ENCODE measurements at regions not wholly inside any gene's neighbourhood (a gene's known extent, or its start where the extent isn't known, plus 50 kb on each side); places are given as distances from the start of the nearest gene placed in this dataset.

GRCh38 chr4:127155555-127155954 is 477.2 kb upstream of the INTU start:
- no peak overlapping the region for H3K27ac ChIP-seq
- WGBS, 3 donors: 78 to 92% (median 89%) methylated on average over 1 of the region's 1 CpG
- H3K36me3 ChIP-seq: no peaks in the 10 kb centered on the region
- no peak for TF ChIP-seq POLR2A (IDR thresholded peaks at IDR 0.05)
- TF ChIP-seq EP300 (IDR thresholded peaks at IDR 0.05): no peak
- no peak for TF ChIP-seq CTCF (IDR thresholded peaks at IDR 0.05)
- H3K9me3 ChIP-seq: no peaks in the 10 kb centered on the region
- DNase-seq: no peak
- intact Hi-C loops (cut with DNase I): no loop called here
- H3K4me3 ChIP-seq: no peak overlapping the region
- H3K27me3 ChIP-seq: no peaks in the 10 kb centered on the region
- no peaks in the 10 kb centered on the region for H3K4me1 ChIP-seq (ENCODE audit: insufficient read depth)

GRCh38 chr4:127162741-127163140 is 470.0 kb upstream of the INTU start:
- 87 to 89% (median 88%) methylated on average over 3 of the region's 3 CpGs for WGBS, 3 donors
- no peaks in the 10 kb centered on the region for H3K9me3 ChIP-seq
- H3K36me3 ChIP-seq: no peaks in the 10 kb centered on the region
- no peak overlapping the region for H3K4me3 ChIP-seq
- no peak overlapping the region for H3K27ac ChIP-seq
- H3K27me3 ChIP-seq: no peaks in the 10 kb centered on the region
- TF ChIP-seq POLR2A (IDR thresholded peaks at IDR 0.05): no peak
- TF ChIP-seq EP300 (IDR thresholded peaks at IDR 0.05): no peak
- intact Hi-C loops (cut with DNase I): no loop called here
- DNase-seq: no peak
- no peaks in the 10 kb centered on the region for H3K4me1 ChIP-seq (ENCODE audit: insufficient read depth)

- TF ChIP-seq CTCF (IDR thresholded peaks at IDR 0.05): no peak
- no peak for TF ChIP-seq POLR2A (IDR thresholded peaks at IDR 0.05)
- TF ChIP-seq EP300 (IDR thresholded peaks at IDR 0.05): no peak
- no peak for DNase-seq
- WGBS, 3 donors: 95 to 97% (median 97%) methylated on average over 1 of the region's 1 CpG
- no peak overlapping the region for H3K4me3 ChIP-seq
- no peaks in the 10 kb centered on the region for H3K9me3 ChIP-seq
- H3K27ac ChIP-seq: no peak overlapping the region
- intact Hi-C loops (cut with DNase I): no loop called here
- no peaks in the 10 kb centered on the region for H3K36me3 ChIP-seq
- H3K27me3 ChIP-seq: no peaks in the 10 kb centered on the region
- H3K4me1 ChIP-seq (ENCODE audit: insufficient read depth): no peaks in the 10 kb centered on the region
Observed at GRCh38 chr4:127165971-127166370, 466.8 kb upstream of the INTU start.

GRCh38 chr4:127174201-127174600 is 458.6 kb upstream of the INTU start:
- DNase-seq: no peak
- Histone ChIP-seq H3K4me3 (no peak overlapping the region), H3K36me3 (no peaks in the 10 kb centered on the region), H3K9me3 (no peaks in the 10 kb centered on the region), H3K27ac (no peak overlapping the region), H3K4me1 (ENCODE audit: insufficient read depth) (no peaks in the 10 kb centered on the region), H3K27me3 (no peaks in the 10 kb centered on the region)
- 75 to 95% (median 94%) methylated on average over 1 of the region's 1 CpG for WGBS, 3 donors
- TF ChIP-seq POLR2A (IDR thresholded peaks at IDR 0.05) (no peak), EP300 (IDR thresholded peaks at IDR 0.05) (no peak)
- intact Hi-C loops (cut with DNase I): no loop called here

GRCh38 chr4:127174616-127175015 is 458.1 kb upstream of the INTU start:
- Histone ChIP-seq H3K36me3 (no peaks in the 10 kb centered on the region), H3K4me3 (no peak overlapping the region), H3K4me1 (ENCODE audit: insufficient read depth) (no peaks in the 10 kb centered on the region), H3K27ac (no peak overlapping the region), H3K27me3 (no peaks in the 10 kb centered on the region), H3K9me3 (no peaks in the 10 kb centered on the region)
- TF ChIP-seq CTCF (IDR thresholded peaks at IDR 0.05) (no peak), EP300 (IDR thresholded peaks at IDR 0.05) (no peak), POLR2A (IDR thresholded peaks at IDR 0.05) (no peak)
- 49 to 77% (median 67%) methylated on average over 2 of the region's 2 CpGs for WGBS, 3 donors
- intact Hi-C loops (cut with DNase I): no loop called here
- DNase-seq: no peak
